ENCODE measurements at regions not wholly inside any gene's neighbourhood (a gene's known extent, or its start where the extent isn't known, plus 50 kb on each side); places are given as distances from the start of the nearest gene placed in this dataset.

- H3K27me3 ChIP-seq (ENCODE audit: control insufficient read depth in 2 of 2, insufficient read depth in 2 of 2, low read length in 2 of 2), result no peaks in the 10 kb centered on the region
- TF ChIP-seq CTCF (IDR thresholded peaks at IDR 0.05), result no peak
- no peak overlapping the region for H3K4me2 ChIP-seq (replicated peaks; ENCODE audit: extremely low read depth, low read length, poor library complexity, severe bottlenecking)
- no peaks in the 10 kb centered on the region for H3K9me3 ChIP-seq (replicated peaks in 1 of 2; ENCODE audit: control insufficient read depth in 1 of 2, insufficient read depth in 1 of 2, low read length in 2 of 2)
- H3K79me2 ChIP-seq (ENCODE audit: insufficient read depth, low read length), result no peaks in the 10 kb centered on the region
- no peaks in the 10 kb centered on the region for H3K36me3 ChIP-seq (replicated peaks in 1 of 2; ENCODE audit: control insufficient read depth in 1 of 2, insufficient read depth in 2 of 2, low read length in 2 of 2)
- no CpG with 5 or more reads among the region's 4 CpGs for WGBS (ENCODE audit: insufficient coverage)
- no peak overlapping the region for H3K9ac ChIP-seq (ENCODE audit: insufficient read depth, low read length, poor library complexity, severe bottlenecking)
- Mint-ChIP-seq H3K4me3 (no peak overlapping the region), H3K36me3 (no peaks in the 10 kb centered on the region), H3K27ac (no peak overlapping the region), H3K9me3 (peaks cover 0 to 2% (median 0%) of the 10 kb centered on the region in 7 donors), H3K27me3 (ENCODE audit: low read depth in 3 of 3) (no peaks in the 10 kb centered on the region), H3K4me1 (no peaks in the 10 kb centered on the region)
- H3K4me3 ChIP-seq (replicated peaks in 1 of 3; ENCODE audit: low read depth in 2 of 3, low read length in 3 of 3), result no peak overlapping the region
- no peak overlapping the region for H2AFZ ChIP-seq (ENCODE audit: insufficient read depth, low read depth, low read length, poor library complexity, severe bottlenecking)
- intact Hi-C loops (cut with micrococcal nuclease), result no loop called here
- DNase-seq, result no peak
- H3K27ac ChIP-seq (ENCODE audit: low read depth in 1 of 2, low read length in 2 of 2), result no peak overlapping the region
- H4K20me1 ChIP-seq (ENCODE audit: insufficient read depth, low read length), result no peaks in the 10 kb centered on the region
- H3K4me1 ChIP-seq (ENCODE audit: control insufficient read depth in 1 of 2, insufficient read depth in 2 of 2, low read length in 2 of 2), result no peaks in the 10 kb centered on the region
Observed at GRCh38 chr10:16117305-16117695, 257.0 kb upstream of the MINDY3 start.

- H2AFZ ChIP-seq (ENCODE audit: insufficient read depth, low read depth, low read length, poor library complexity, severe bottlenecking), result no peak overlapping the region
- no peaks in the 10 kb centered on the region for H3K27me3 ChIP-seq (ENCODE audit: control insufficient read depth in 2 of 2, insufficient read depth in 2 of 2, low read length in 2 of 2)
- no peak for TF ChIP-seq CTCF (IDR thresholded peaks at IDR 0.05)
- H3K9me3 Mint-ChIP-seq, result peaks cover 0 to 3% (median 0%) of the 10 kb centered on the region in 7 donors
- H3K9me3 ChIP-seq (replicated peaks in 1 of 2; ENCODE audit: control insufficient read depth in 1 of 2, insufficient read depth in 1 of 2, low read length in 2 of 2), result no peaks in the 10 kb centered on the region
- no peaks in the 10 kb centered on the region for H3K36me3 ChIP-seq (replicated peaks in 1 of 2; ENCODE audit: control insufficient read depth in 1 of 2, insufficient read depth in 2 of 2, low read length in 2 of 2)
- H3K4me3 ChIP-seq (replicated peaks in 1 of 3; ENCODE audit: low read depth in 2 of 3, low read length in 3 of 3), result no peak overlapping the region
- no peak for DNase-seq
- intact Hi-C loops (cut with micrococcal nuclease), result no loop called here
- no peaks in the 10 kb centered on the region for H3K36me3 Mint-ChIP-seq
- no peaks in the 10 kb centered on the region for H3K4me1 ChIP-seq (ENCODE audit: control insufficient read depth in 1 of 2, insufficient read depth in 2 of 2, low read length in 2 of 2)
- no peaks in the 10 kb centered on the region for H3K4me1 Mint-ChIP-seq
- H3K9ac ChIP-seq (ENCODE audit: insufficient read depth, low read length, poor library complexity, severe bottlenecking), result no peak overlapping the region
- H3K4me2 ChIP-seq (replicated peaks; ENCODE audit: extremely low read depth, low read length, poor library complexity, severe bottlenecking), result no peak overlapping the region
- no peaks in the 10 kb centered on the region for H3K27me3 Mint-ChIP-seq (ENCODE audit: low read depth in 3 of 3)
- no peak overlapping the region for H3K27ac ChIP-seq (ENCODE audit: low read depth in 1 of 2, low read length in 2 of 2)
- H3K27ac Mint-ChIP-seq, result no peak overlapping the region
- no peaks in the 10 kb centered on the region for H4K20me1 ChIP-seq (ENCODE audit: insufficient read depth, low read length)
- H3K79me2 ChIP-seq (ENCODE audit: insufficient read depth, low read length), result no peaks in the 10 kb centered on the region
- no peak overlapping the region for H3K4me3 Mint-ChIP-seq
Observed at GRCh38 chr10:16119445-16119844, 259.1 kb upstream of the MINDY3 start.

Data from CD14-positive monocyte (primary cell).